Adrenal gland (tissue), 9 donors: ENCODE measurements at regions not wholly inside any gene's neighbourhood (a gene's known extent, or its start where the extent isn't known, plus 50 kb on each side); places are given as distances from the start of the nearest gene placed in this dataset.

Experiments used
- DNase-seq, 7 donors: peaks; one replicate each; pipeline ENCODE4 v3.0.0-alpha.2; 2019 to 2020
- H3K27ac ChIP-seq, 5 donors: fragments of 200-600 bp; sonication (generic) in 4 of 5; 1 replicate in 3 of 5; 2 replicates in 2 of 5; pipeline versions ENCODE4 v1.5.1 to v1.8.0; 2016 to 2020; ENCODE audit warnings: mild to moderate bottlenecking in 1 of 5
- H3K27me3 ChIP-seq: fragments of 200-600 bp; 2 replicates; pipeline ENCODE4 v1.8.0; 2021
- H3K36me3 ChIP-seq, 2 donors: fragments of 200-600 bp; replicated peaks in 1 of 2; 1 replicate in 1 of 2; 2 replicates in 1 of 2; pipeline versions ENCODE4 v1.5.1 to v1.8.0; 2018 to 2022
- H3K4me1 ChIP-seq, 2 donors: fragments of 200-600 bp; replicated peaks in 1 of 2; 1 replicate in 1 of 2; 2 replicates in 1 of 2; pipeline versions ENCODE4 v1.5.1 to v1.8.0; 2018 to 2021
- H3K4me3 ChIP-seq, 4 donors: fragments of 200-600 bp; sonication (generic) in 3 of 4; one replicate each; pipeline ENCODE4 v1.5.1; 2016 to 2018
- H3K9me3 ChIP-seq, 3 donors: fragments of 200-600 bp; sonication (generic) in 1 of 3; replicated peaks in 1 of 3; 1 replicate in 2 of 3; 2 replicates in 1 of 3; pipeline versions ENCODE4 v1.5.1 to v1.8.0; 2016 to 2021
- CTCF ChIP-seq, 6 experiments: fragments of 450-650 bp in 4 of 6; fragments of 200-600 bp in 2 of 6; sonication (generic) in 1 of 6; IDR thresholded peaks; 1 replicate in 5 of 6; 2 replicates in 1 of 6; pipeline versions ENCODE4 v1.5.1 to v1.8.0; 2016 to 2021; ENCODE audit warnings: antibody characterized with exemption in 6 of 6, mild to moderate bottlenecking in 2 of 6, moderate library complexity in 1 of 6
- POLR2A ChIP-seq, 2 donors: fragments of 450-650 bp; IDR thresholded peaks; one replicate each; pipeline ENCODE4 v1.6.1; 2017; ENCODE audit warnings: antibody characterized with exemption in 2 of 2, mild to moderate bottlenecking in 2 of 2, moderate library complexity in 1 of 2
- WGBS, 4 donors: extraction: QIAGEN DNeasy Blood & Tissue Kit in 2 of 4; methylation state at CpG; one replicate each; pipeline versions ENCODE4 v1.1.5 to v1.1.7; 2013 to 2017; 5-methylcytosine and 5-hydroxymethylcytosine counted together
- intact Hi-C, 2 donors: fragments of 100-400 bp; cut with DNase I; formaldehyde crosslinking; loops; one replicate each; pipeline versions ENCODE4 v1.14.1 to v1.15.0; 2022 to 2023
- donor health status: healthy with polysubstance abuse.
- donor health status: Bipolar disorder and iron deficiency.
- donor health status: DM: yes; HTN: yes; CAD: no.
- donor health status: DM: no; HTN: no; CAD: no.
- donor health status: DM: no; HTN: no; CAD: no.

DNA sequence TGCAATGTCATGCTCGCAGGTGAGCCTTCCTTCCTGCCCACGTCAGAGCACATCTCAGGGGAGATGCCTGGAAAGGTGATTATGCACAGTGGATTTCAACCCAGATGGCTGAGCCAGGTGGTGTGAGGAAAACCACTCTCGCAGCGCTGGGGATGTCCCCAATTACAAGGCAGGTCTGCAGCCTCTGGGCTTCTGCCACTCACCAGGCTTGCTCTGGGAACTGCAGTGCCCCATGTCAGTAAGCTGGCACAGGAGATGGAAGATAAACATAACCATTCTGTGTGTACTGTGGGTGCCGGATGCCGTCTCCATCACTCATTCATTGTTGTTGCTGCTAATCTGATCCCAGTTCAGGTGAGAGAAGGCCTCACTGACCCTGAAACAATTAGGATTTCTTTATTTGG, 222.9 kb upstream of the PITRM1 start:
- WGBS, 4 donors = 80 to 91% (median 82%) methylated on average over 5 to 6 of the region's 6 CpGs

DNA sequence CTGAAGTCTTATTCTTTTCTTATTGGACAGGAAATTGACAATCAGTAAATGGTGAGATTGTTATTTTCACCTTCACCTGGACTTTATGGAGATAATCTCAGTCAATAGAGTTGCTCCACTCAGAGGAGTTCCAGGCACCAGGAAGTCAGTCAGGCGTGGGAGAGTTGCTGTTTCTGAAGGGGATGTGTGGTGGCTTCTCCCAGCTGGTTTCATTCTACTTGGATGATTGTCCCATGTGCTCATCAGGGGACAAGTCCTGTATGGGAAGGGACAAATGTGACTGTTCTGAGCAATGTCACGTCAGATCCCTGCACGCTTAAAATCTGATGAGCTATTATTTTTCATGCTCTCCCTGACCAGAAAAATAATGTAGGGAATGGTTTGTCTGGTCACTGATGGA, 222.5 kb upstream of the PITRM1 start:
- Histone ChIP-seq H3K27ac (no peak overlapping the region), H3K36me3 (no peaks in the 10 kb centered on the region), H3K9me3 (no peaks in the 10 kb centered on the region), H3K4me3 (no peak overlapping the region), H3K4me1 (no peaks in the 10 kb centered on the region), H3K27me3 (no peaks in the 10 kb centered on the region)
- 86 to 97% (median 94%) methylated on average over 3 of the region's 3 CpGs for WGBS, 4 donors
- TF ChIP-seq CTCF (IDR thresholded peaks at IDR 0.05) (no peak), POLR2A (IDR thresholded peaks at IDR 0.05) (no peak)
- no peak for DNase-seq
- intact Hi-C loops = no loop called here

More for the DNA sequence above, 222.9 kb upstream of the PITRM1 start:
- no peak overlapping the region for H3K27ac ChIP-seq
- H3K9me3 ChIP-seq = no peaks in the 10 kb centered on the region
- no peaks in the 10 kb centered on the region for H3K27me3 ChIP-seq
- DNase-seq = no peak
- no peak overlapping the region for H3K4me3 ChIP-seq
- H3K4me1 ChIP-seq = no peaks in the 10 kb centered on the region
- intact Hi-C loops = no loop called here
- TF ChIP-seq CTCF (IDR thresholded peaks at IDR 0.05) (no peak), POLR2A (IDR thresholded peaks at IDR 0.05) (no peak)
- no peaks in the 10 kb centered on the region for H3K36me3 ChIP-seq

DNA sequence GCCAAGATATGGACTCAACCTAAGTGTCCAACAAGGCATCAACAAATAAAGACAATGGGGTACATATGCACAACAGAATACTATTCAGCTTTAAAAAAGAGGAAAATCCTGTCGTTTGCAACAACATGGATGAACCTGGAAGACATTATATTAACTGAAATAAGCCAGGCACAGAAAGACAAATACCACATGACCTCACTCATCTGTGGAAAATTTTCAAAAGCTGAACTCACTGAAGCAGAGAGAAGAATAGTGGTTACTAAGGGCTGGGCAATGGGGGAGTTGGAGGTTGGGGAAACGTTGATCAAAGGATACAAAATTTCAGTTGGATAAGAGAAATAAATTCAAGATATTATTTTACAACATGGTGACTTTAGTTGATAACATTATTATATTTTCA, 221.4 kb upstream of the PITRM1 start:
- whole genome bisulfite sequencing, 4 donors = 62 to 69% (median 67%) methylated on average over 2 of the region's 2 CpGs
- H3K36me3 ChIP-seq = no peaks in the 10 kb centered on the region
- H3K27ac ChIP-seq = no peak overlapping the region

GRCh38 chr10:3391657-3392056, 219.1 kb upstream of the PITRM1 start:
- Histone ChIP-seq H3K36me3 (no peaks in the 10 kb centered on the region), H3K4me3 (no peak overlapping the region), H3K27ac (no peak overlapping the region), H3K27me3 (no peaks in the 10 kb centered on the region), H3K9me3 (no peaks in the 10 kb centered on the region), H3K4me1 (no peaks in the 10 kb centered on the region)
- DNase-seq = no peak
- 75 to 89% (median 80%) methylated on average over 1 of the region's 1 CpG for WGBS, 4 donors
- TF ChIP-seq CTCF (IDR thresholded peaks at IDR 0.05) = no peak
- TF ChIP-seq POLR2A (IDR thresholded peaks at IDR 0.05) = no peak
- intact Hi-C loops = no loop called here

More for the DNA sequence above, 221.4 kb upstream of the PITRM1 start:
- intact Hi-C loops = no loop called here
- no peak for TF ChIP-seq CTCF (IDR thresholded peaks at IDR 0.05)
- no peak for TF ChIP-seq POLR2A (IDR thresholded peaks at IDR 0.05)
- Histone ChIP-seq H3K4me1 (no peaks in the 10 kb centered on the region), H3K27me3 (no peaks in the 10 kb centered on the region), H3K9me3 (no peaks in the 10 kb centered on the region), H3K4me3 (no peak overlapping the region)
- DNase-seq = no peak
